ENCODE measurements at regions not wholly inside any gene's neighbourhood (a gene's known extent, or its start where the extent isn't known, plus 50 kb on each side); places are given as distances from the start of the nearest gene placed in this dataset.

- TF ChIP-seq EP300 (conservative IDR thresholded peaks at IDR 0.05; ENCODE audit: poor library complexity, severe bottlenecking) (no peak), EZH2 (IDR thresholded peaks at IDR 0.05; ENCODE audit: borderline replicate concordance, insufficient read depth, low read length, poor library complexity, severe bottlenecking) (no peak), CTCF (IDR thresholded peaks at IDR 0.05; ENCODE audit: poor library complexity, severe bottlenecking) (no peak), POLR2AphosphoS5 (IDR thresholded peaks at IDR 0.05) (no peak), RAD21 (conservative IDR thresholded peaks at IDR 0.05) (no peak), REST (IDR thresholded peaks at IDR 0.05; ENCODE audit: borderline replicate concordance) (no peak)
Measured at GRCh38 chr4:77273412-77273811, 116.4 kb downstream of the CCNG2 start.

Measured in neural cell (in vitro differentiated cells).